Lower leg skin (tissue), 3 donors: ENCODE measurements at regions not wholly inside any gene's neighbourhood (a gene's known extent, or its start where the extent isn't known, plus 50 kb on each side); places are given as distances from the start of the nearest gene placed in this dataset.

Experiments
- CTCF ChIP-seq, 3 donors: fragments of 450-650 bp; IDR thresholded peaks; one replicate each; pipeline ENCODE4 v1.5.1; 2016; ENCODE audit warnings: antibody characterized with exemption in 3 of 3, mild to moderate bottlenecking in 3 of 3, moderate library complexity in 2 of 3
- POLR2A ChIP-seq, 2 donors: fragments of 450-650 bp; IDR thresholded peaks; one replicate each; pipeline ENCODE4 v1.6.1; 2016 to 2017; ENCODE audit warnings: antibody characterized with exemption in 2 of 2, mild to moderate bottlenecking in 1 of 2, moderate library complexity in 1 of 2

GRCh38 chr6:98292810-98293209 lies 541.6 kb upstream of the POU3F2 start:
- TF ChIP-seq CTCF (IDR thresholded peaks at IDR 0.05) (no peak), POLR2A (IDR thresholded peaks at IDR 0.05) (no peak)
